NCI-H1105 (cell line): ENCODE measurements at regions not wholly inside any gene's neighbourhood (a gene's known extent, or its start where the extent isn't known, plus 50 kb on each side); places are given as distances from the start of the nearest gene placed in this dataset.

Experiments used
- DNase-seq: peaks from one replicate; lab custom pipeline; 2025; lab: John Stamatoyannopoulos, UW

GRCh38 chr6:33967966-33968724 is 164.3 kb upstream of the MLN start:
- no peak for DNase-seq

GRCh38 chr6:33967265-33967767 is 163.5 kb upstream of the MLN start:
- DNase-seq: no peak

DNA sequence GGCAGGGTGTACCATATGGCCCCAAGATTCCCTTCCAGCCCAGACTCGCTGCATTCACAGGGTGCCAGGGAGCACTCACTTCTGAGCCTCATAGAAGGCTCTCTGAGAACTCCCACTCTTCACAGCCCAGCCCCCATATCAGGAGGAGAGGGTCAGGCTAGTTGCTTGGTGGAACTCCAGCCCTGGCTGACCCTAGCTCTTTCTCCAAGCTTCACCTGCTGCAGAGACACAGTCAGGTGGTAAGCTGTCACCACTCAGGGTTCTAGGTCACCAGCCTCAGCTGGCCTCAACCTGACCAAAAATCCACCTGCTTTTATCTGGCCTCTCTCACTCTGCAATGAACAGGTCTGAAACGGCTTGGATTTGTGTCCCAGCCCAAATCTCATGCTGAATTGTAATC is 162.7 kb upstream of the MLN start:
- no peak for DNase-seq

DNA sequence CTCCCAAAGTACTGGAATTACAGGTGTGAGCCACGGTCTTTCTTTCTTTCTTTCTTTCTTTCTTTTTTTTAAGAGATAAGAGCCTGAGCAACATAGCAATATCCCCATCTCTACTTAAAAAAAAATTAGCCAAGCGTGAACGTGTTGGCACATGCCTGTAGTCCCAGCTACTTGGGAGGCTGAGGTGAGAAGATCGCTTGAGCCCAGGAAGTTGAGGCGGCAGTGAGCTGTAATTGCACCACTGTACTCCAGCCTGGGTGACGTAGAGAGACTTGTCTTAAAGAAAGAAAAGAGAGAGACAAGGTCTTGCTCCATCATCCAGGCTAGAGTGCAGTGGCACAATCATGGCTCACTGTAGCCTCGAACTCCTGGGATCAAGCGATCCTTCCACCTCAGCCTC is 162.0 kb upstream of the MLN start:
- no peak for DNase-seq

- DNase-seq: no peak
Observed at GRCh38 chr6:33964387-33964786, 160.6 kb upstream of the MLN start.

DNA sequence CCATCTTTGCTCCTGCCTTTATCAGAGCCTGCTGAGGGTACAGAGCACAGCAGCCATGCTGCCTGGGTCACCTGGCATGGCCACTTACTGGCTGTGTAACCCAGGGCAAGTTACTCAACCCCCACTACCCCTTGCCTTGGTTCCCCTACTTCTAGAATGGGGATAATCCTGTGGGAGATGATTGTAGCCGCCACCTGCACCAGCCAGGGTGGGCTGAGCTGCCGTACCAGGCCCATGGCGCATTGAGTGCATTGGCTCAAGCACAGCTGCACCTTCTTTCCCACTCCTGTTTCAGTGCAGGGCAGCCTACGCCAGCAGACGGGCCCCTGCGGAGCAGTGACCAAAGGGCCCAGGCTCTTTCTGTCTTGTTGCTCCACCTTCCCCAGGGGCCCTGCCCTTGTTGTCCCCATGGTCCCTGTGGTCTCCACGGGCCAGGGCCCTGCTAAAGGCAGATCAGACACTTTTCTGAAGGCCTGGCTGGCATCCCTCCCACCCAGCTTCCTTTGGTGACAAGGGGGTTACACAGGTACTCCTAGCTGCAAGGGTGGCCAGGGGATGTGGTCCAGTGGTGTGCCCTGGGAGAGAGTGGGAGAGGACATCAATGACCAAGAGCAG is 159.4 kb upstream of the MLN start:
- no peak for DNase-seq

DNA sequence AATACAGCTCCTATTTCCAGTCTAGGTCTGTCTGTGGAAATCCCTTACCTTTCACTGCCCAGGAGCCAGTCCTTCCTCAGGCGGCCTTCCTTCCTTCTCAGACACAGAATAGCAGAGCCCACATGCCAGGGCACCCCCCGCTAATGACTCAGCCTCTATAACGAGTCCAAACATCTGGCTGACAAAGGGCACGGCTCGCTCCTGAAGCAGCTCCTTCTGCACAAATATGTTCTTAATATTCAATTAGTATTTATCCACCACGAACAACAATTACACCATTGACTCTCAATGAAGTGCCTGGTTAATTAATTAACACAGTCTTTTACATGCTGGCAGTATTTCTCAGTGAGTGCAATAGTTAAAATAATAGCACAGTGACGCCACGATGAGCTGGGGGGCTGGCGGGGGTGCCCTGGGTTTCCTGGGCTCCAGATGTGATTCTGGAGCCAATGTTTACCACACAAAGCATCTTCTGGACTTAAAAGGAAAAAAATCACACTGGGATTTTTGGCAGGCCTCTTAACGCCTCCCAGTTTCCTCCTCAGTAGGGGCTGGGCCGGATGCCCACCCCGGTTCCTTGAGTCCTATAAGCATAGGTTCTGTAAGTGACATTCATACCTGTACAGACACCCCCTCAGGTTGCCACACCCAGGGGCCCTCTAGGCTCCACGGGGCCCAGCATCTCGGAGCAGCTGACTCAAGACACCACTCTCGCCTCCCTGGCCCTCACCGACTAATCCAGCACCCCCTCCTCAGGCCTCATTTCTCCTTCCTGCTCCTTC is 158.6 kb upstream of the MLN start:
- no peak for DNase-seq

DNA sequence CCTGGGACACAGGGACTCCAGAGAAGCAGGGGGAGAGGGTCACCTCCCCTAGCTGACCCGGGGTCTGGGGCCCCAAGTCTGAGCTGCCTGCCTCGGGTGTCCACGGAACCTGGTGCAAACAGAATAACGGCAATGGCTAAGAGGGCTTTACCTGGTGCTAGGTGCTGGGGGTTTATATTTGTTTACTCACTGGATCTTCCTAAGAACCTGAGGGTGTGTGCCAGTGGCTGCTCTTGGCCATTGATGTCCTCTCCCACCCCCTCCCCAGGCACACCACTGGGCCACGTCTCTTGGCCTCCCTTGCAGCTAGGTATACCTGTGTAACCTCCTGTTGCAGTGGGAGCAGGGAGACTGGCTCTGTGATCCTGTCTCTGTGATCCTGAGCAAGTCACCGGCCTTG is 157.9 kb upstream of the MLN start:
- no peak for DNase-seq

- no peak for DNase-seq
Observed at GRCh38 chr6:33960345-33961313, 156.8 kb upstream of the MLN start.

DNA sequence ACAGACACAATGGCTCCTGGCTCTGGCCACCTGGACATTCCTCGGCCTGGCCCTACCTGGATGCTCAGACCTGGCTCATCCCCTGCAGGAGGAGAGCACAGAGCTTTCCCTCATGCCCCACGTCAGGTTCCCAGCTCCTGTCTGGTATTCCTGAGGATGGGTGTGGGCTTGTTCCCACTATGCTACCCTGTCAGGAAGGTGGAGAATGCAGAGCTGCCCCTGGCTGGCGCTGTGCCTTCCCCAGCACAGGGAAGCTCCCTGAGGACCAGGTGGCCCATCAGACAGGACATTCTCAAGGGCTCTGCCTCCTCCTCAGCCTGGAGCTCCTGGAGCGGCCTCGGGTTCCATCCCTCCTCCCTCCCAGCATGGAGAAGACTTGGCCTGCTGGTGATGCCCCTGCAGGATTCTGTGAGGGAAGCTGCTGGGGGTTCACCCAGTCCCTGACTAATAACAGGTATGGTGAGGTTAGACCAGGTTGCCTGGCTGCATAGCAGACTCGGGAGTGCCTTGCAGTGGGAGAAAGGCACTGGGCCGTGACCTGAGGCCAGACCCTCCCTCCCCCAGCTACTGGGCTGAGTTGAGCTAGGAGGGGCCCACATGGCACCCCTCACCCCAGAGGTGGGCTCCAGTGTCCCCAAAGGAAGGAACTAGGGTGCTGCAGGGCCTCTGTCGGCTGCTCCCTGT is 156.0 kb upstream of the MLN start:
- DNase-seq: no peak

DNA sequence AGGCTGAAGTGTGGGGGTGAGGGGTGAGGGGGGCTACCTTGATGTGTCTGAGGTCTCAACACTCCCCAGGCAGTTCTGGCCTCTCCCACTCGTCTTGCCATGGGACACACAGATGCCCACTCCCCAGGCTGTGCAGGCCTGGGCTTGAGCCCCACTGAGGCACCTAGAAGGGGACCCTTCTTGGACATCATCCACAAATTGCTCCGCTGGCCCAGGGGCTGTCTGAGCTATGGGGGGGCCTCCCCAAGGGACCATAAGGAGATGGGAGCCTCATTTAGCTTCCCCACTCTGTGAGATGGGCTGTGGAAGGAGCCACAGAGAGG is 155.5 kb upstream of the MLN start:
- no peak for DNase-seq

- peak; percentile 74 for DNase-seq
Observed at GRCh38 chr6:33958526-33959328, 154.9 kb upstream of the MLN start.

- DNase-seq: no peak
Observed at GRCh38 chr6:33957892-33958525, 154.2 kb upstream of the MLN start.

DNA sequence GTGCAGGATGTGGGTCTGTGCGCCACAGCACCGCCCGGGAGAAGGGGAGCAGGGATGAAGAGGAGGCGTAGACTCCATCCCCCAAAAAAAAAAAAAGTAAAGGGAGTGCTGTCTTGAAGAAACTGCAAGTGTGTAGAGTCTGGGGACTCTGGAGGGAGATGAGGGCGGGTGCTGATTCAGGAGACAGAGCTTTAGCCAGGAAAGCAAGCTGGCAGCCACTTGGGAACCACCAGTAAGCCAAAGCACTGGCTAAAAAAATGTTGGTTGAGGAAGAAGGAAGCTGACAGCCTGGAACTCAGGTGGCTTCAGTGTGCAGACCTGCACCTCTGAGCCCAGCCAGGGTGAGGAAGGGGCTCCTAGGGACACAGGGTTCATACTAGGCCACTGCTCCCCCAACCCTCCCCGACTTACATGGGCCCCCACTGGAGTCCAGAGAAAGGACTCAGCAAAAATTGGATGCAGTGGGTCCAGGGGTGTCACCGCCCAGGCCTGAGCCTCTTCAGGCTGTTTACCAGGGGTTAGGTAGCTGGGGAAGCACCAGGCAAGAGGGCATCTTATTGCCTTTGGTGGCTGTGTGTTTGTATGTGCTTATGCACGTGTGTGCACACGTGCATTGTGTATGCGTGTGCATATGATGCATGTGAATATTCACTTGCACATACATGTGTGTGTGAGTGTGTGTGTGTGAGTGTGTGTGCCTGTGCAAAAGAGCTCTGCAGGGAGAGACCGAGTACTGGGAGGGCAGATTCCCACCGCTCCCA is 153.5 kb upstream of the MLN start:
- DNase-seq: no peak

DNA sequence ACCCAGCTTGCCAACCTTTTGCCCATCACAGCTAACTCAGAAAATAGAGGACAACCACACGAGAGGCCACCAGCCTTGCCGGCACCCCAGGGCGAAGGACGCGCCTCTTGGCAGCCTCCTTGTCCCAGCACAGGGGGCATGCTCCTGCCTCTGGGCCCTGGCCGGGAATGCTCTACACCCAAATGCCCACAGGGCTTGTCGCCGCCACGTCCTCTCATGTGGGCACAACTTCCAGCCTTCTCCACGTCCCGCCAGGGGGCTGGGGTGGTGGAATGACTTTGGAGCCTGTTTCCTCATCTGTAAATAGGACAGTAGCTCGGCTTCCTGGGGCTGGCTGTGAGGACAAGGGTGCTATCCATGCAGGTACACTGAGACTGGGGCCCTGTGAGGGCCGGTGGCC is 152.4 kb upstream of the MLN start:
- DNase-seq: no peak

- DNase-seq: no peak
Observed at GRCh38 chr6:33955566-33955965, 151.8 kb upstream of the MLN start.

GRCh38 chr6:33954453-33954852 is 150.7 kb upstream of the MLN start:
- DNase-seq: no peak

DNA sequence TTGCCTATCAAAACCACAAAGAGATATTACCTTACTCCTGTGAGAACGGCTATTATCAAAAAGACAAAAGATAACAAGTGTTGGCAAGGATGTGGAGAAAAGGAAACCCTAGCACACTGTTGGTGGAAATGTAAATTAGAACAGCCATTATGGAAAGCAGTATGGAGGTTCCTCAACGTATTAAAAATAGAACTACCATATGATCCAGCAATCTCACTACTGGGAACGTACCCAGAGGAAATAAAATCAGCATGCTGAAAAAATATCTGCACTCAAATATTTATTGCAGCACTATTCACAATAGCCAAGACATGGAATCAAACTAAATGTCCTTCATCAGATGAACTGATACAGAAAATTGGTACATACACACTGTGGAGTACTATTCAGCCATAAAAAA is 149.4 kb upstream of the MLN start:
- no peak for DNase-seq

DNA sequence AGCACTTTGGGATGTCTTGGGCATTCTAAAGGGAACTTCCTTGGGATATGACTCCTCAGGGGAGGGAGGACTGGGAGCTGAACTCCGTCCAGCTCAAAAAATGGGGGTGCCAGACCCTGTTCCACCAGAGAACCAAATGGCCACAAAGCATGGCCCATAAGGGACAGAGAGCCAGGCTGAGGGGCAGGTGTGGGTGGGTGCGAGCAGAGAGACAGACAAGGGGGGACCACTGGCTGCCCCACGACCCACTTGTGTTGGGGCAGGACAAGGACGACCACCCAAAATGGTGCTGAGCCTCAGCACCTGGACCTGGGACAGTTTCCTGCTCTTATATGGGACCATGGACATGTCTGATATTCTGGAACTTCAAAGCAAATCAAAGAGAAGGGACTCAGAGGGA is 148.2 kb upstream of the MLN start:
- no peak for DNase-seq
